GM19395 (cell line): ENCODE measurements at regions not wholly inside any gene's neighbourhood (a gene's known extent, or its start where the extent isn't known, plus 50 kb on each side); places are given as distances from the start of the nearest gene placed in this dataset.
"Not testable (repeated sequence)": the region's sequence is repeated elsewhere in the genome, so short reads cannot be mapped to it uniquely, and the experiment has no call there.

Experiments
- ATAC-seq: cut with Tn5 transposase; IDR thresholded peaks from one replicate; pipeline ENCODE4 v1.9.1; 2021; ENCODE audit warnings: mild to moderate bottlenecking, moderate library complexity; ENCODE audit not compliant: unreplicated experiment

GRCh38 chr5:34436761-34437501, 219.2 kb upstream of the RAI14 start:
- ATAC-seq: no peak

GRCh38 chr5:34439601-34440000, 216.5 kb upstream of the RAI14 start:
- ATAC-seq: no peak

DNA sequence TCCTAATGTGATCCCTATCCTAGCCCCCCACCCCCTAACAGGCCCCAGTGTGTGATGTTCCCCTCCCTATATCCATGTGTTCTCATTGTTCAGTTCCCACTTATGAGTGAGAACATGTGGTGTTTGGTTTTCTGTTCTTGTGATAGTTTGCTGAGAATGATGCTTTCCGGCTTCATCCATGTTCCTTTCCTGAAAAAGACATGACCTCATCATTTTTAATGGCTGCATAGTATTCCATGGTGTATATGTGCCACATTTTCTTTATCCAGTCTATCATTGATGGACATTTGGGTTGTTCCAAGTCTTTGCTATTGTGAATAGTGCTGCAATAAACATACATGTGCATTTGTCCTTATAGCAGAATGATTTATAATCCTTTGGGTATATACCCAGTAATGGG, 214.4 kb upstream of the RAI14 start:
- not testable (repeated sequence) for ATAC-seq

- ATAC-seq: no peak
Measured at GRCh38 chr5:34447424-34447823, 208.7 kb upstream of the RAI14 start.

GRCh38 chr5:34449639-34450038, 206.5 kb upstream of the RAI14 start:
- no peak for ATAC-seq

DNA sequence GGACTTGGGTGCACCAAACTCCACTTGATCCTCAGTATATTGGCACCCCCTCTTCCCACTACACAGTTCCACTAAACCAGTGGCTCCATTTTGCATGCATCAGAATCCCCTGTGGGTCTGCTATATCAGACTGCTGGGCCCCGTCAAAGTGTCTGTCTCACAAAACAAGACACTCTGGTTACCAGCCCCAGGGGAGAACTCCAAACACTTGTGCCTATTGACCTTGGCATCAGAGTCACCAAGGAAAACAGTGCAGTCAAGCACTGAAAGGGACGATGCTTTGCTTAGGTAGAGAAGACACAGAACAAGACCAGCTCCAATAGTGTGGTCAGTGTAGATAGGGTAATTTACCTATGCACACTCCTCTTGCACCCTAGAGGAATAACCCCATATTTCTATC, 205.8 kb upstream of the RAI14 start:
- ATAC-seq: no peak

GRCh38 chr5:34452170-34452828, 203.8 kb upstream of the RAI14 start:
- ATAC-seq: no peak

DNA sequence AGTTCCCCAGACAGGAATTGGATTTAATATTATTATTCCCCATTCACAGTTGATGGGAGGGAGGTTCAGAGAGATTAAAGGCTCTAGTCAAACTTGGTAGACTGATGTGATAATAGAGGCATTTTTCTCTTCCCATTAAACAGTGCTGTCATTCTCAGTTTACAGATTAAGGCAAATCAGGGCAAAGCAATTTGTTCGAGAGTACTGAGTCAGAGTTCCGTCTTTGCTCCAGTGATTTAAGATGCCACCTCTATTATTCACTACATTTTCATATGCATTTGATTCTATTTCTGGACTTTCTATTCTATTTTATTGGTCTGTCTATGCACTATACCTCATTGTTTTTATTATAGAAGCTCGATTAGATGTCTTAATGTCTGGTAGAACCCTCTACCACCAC, 201.0 kb upstream of the RAI14 start:
- ATAC-seq: no peak

GRCh38 chr5:34459908-34460307, 196.2 kb upstream of the RAI14 start:
- ATAC-seq: no peak

- ATAC-seq: no peak
Measured at GRCh38 chr5:34460496-34460895, 195.6 kb upstream of the RAI14 start.

DNA sequence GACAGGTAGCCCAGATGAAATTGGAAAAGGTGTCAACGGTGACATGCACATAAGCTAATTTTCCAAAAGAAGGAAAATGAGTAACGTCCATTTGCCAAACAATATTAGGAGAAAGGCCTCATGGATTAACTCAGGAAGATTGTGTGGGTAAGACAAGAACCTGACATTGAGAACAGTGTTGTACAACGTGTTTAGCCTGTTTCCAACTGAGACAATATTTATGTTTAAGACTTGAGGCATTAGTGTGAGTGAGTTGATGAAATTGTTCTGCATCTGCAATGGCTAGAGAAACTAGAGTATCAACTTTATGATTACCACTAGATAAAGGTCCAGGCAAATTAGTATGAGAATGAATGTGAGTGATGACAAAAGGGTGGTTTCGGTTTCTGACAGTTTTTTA, 191.3 kb upstream of the RAI14 start:
- ATAC-seq: no peak

GRCh38 chr5:34465301-34465700, 190.8 kb upstream of the RAI14 start:
- not testable (repeated sequence) for ATAC-seq

GRCh38 chr5:34466519-34467388, 189.4 kb upstream of the RAI14 start:
- ATAC-seq: not testable (repeated sequence)

DNA sequence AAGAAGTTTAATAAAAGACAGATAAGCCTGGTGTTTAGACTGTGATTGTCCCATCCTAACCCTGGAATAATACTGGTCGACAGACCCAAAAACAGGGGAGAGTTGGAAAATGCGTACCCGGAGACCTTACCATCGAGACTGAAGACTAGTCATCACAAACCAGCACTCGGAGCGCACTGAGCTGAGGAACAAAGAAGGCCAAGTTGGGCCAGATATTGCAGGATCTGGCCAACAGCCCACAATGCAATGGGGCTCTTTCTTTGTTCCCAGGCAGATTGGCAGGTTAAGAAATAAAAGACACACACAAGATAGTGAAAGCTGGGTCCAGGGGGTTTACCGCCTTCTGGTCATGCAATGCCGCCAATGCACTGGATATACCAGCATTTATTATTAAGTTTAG, 188.7 kb upstream of the RAI14 start:
- ATAC-seq: no peak

DNA sequence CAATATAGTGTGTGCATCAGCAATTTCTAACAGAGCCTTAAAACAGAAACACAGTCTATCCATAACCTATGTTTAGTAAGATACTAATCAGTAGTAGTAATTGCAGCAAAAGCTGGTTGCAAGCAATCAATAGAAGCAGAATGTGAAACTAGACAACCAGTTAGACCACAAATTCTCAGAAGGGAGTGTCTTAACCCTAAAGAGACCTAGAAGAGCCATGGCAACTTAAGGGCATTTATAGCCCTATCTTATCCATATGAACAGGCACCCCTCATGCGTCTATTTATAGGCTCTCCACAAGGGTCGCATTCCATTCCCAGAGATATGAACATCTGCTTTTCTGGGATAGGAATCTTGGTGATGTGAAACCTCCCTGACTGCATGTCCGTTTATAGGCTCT, 188.1 kb upstream of the RAI14 start:
- ATAC-seq: not testable (repeated sequence)

DNA sequence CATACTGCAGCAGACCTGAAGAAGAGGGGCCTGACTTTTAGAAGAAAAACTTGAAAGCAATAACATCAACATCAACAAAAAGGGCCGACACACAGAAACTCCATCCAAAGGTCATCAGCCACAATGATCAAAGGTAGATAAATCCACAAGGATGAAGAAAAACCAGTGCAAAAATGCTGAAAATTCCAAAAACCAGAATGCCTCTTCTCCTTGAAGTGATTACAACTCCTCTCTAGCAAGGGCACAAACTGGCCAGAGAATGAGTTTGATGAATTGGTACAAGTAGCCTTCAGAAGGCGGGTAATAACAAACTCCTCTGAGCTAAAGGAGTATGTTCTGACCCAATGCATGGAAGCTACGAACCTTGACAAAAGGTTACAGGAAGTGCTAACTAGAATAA, 186.2 kb upstream of the RAI14 start:
- ATAC-seq: no peak

DNA sequence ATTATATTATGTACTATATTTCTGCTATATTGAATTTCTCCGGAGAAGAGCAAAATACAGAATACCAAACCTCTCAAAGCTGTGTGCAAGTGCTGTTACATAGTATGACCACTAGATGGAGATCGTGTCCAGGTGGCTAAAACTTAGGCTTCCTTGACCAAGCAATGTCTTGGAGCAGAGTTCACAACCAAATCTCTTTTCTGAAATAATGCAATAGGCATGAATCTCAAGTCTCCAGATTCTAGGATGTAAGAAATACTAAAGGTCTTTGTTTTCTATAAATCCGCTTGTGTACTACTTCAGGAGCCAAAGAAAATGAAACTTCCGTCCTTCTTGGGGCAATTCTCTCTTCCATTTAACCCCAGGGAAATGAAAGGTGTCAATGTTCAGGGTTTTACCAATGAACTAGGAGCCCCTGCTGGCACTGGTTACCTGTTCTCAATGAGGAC, 181.5 kb upstream of the RAI14 start:
- ATAC-seq: peak; percentile 82

DNA sequence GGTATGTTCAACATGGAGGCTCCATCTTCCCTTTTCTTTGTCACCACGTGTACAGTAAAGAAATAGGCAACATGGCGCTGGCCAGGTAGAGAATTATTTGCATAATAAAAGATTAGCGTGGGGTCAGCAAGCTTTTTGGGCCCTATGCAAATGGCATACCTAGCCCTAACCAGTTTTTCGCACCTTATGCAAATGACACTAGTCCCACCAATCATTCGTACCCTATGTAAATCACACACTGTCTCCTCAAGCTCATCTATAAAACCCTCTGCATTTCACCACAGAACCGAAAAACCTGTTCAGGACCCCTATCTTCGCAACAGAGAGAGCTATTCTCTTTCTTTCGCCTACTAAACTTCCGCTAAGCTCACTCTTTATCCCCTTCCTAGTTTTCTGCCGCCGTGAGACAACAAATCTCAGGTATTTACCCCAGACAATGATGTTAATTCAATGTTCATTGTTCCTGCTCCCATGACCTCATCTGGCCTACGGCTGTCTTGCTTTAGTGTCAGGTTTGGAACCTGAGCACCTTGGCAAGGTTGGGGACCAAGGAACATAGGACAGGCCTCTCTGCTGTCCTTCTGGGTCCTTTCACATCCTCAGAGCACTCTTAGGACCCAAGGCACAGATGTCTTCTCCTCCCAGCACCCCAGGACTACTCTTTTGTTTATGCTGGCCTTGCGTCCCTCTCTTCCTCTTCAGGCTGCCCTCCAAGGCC, 180.7 kb upstream of the RAI14 start:
- ATAC-seq: no peak

- no peak for ATAC-seq
Measured at GRCh38 chr5:34476941-34477565, 179.1 kb upstream of the RAI14 start.

DNA sequence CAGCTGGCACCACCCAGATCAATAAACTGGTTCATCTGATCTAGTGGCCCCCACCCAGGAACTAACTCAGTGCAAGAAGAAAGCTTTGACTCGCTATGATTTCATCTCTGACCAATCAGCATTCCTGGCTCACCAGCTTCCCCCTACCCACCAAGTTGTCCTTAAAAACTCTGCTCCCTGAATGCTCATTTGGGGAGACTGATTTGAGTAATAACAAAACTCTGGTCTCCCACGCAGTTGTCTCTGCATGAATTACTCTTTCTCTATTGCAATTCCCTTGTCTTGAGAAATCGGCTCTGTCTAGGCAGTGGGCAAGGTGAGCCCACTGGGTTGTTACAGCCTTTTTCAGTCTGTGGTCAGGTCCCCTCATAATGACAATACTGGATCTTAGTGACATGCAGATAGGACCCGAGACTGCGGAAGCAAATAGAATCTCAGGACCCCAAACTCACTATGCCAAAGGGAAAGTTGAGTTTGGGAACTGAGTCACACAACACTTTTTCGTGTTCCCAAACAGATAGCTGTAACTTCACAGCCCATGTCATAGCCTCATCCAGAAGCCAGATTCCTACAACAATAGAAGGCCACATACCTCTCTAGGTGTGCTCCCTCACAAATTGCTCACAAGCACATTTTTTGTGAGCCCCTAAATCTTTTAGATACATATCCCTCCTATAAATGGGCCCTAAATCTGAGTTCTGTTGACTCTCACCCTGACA, 175.2 kb upstream of the RAI14 start:
- no peak for ATAC-seq
